Activated T-helper 1 cell treated with anti-CD3 and anti-CD28 coated beads, Interleukin-12 subunit alpha, Interleukin-12 subunit beta, Interleukin-2, Interleukin-4 antibody, amounts not matched to agents 30 ng/mL and 10 ng/mL and 1 ng/mL, durations not matched to agents 14 hours and 24 hours and 36 hours (primary cell): ENCODE measurements at regions not wholly inside any gene's neighbourhood (a gene's known extent, or its start where the extent isn't known, plus 50 kb on each side); places are given as distances from the start of the nearest gene placed in this dataset.

Experiments used
- DNase-seq: peaks from one replicate; pipeline ENCODE4 v3.0.0; 2021; ENCODE audit warnings: low spot score
- H3K27ac Mint-ChIP-seq: one replicate; pipeline ENCODE4 v1.8.0; 2021; ENCODE audit warnings: mild to moderate bottlenecking, mixed read lengths
- H3K27me3 Mint-ChIP-seq: one replicate; pipeline ENCODE4 v1.8.0; 2022; ENCODE audit warnings: mild to moderate bottlenecking, moderate library complexity, mixed read lengths; ENCODE audit not compliant: insufficient read depth
- H3K36me3 Mint-ChIP-seq: one replicate; pipeline ENCODE4 v1.8.0; 2021; ENCODE audit warnings: low read depth, mixed read lengths
- H3K4me1 Mint-ChIP-seq: one replicate; pipeline ENCODE4 v1.8.0; 2021; ENCODE audit warnings: low read depth, mixed read lengths
- H3K4me3 Mint-ChIP-seq: one replicate; pipeline ENCODE4 v1.8.0; 2021; ENCODE audit warnings: mild to moderate bottlenecking, moderate library complexity, mixed read lengths
- H3K9me3 Mint-ChIP-seq: one replicate; pipeline ENCODE4 v1.8.0; 2021; ENCODE audit warnings: mixed read lengths
- intact Hi-C: fragments of 100-400 bp; cut with micrococcal nuclease; formaldehyde crosslinking; loops from one replicate; pipeline ENCODE4 v1.15.1; 2024

- DNase-seq, result no peak
- H3K27ac Mint-ChIP-seq, result no peak overlapping the region
- H3K4me1 Mint-ChIP-seq, result no peaks in the 10 kb centered on the region
- H3K27me3 Mint-ChIP-seq, result no peaks in the 10 kb centered on the region
- intact Hi-C loops, result no loop called here
- H3K9me3 Mint-ChIP-seq, result peaks cover 7% of the 10 kb centered on the region
- H3K4me3 Mint-ChIP-seq, result no peak overlapping the region
- H3K36me3 Mint-ChIP-seq, result no peaks in the 10 kb centered on the region
Measured at GRCh38 chr5:18099261-18099660, 465.0 kb downstream of the TAF11L14 start.

GRCh38 chr5:18101532-18101931 is 467.3 kb downstream of the TAF11L14 start:
- no peak for DNase-seq
- H3K9me3 Mint-ChIP-seq, result peaks cover 4% of the 10 kb centered on the region
- no peak overlapping the region for H3K27ac Mint-ChIP-seq
- H3K36me3 Mint-ChIP-seq, result no peaks in the 10 kb centered on the region
- H3K4me1 Mint-ChIP-seq, result no peaks in the 10 kb centered on the region
- intact Hi-C loops, result no loop called here
- no peaks in the 10 kb centered on the region for H3K27me3 Mint-ChIP-seq
- H3K4me3 Mint-ChIP-seq, result no peak overlapping the region

- Mint-ChIP-seq H3K4me1 (no peaks in the 10 kb centered on the region), H3K9me3 (peaks cover 9% of the 10 kb centered on the region)
- no peak for DNase-seq
Measured at GRCh38 chr5:18102733-18103132, 468.5 kb downstream of the TAF11L14 start.

GRCh38 chr5:18105449-18105848 is 471.2 kb downstream of the TAF11L14 start:
- H3K9me3 Mint-ChIP-seq, result peaks cover 10% of the 10 kb centered on the region
- H3K4me3 Mint-ChIP-seq, result no peak overlapping the region
- DNase-seq, result no peak
- H3K4me1 Mint-ChIP-seq, result no peaks in the 10 kb centered on the region
- intact Hi-C loops, result no loop called here
- no peaks in the 10 kb centered on the region for H3K27me3 Mint-ChIP-seq
- H3K36me3 Mint-ChIP-seq, result no peaks in the 10 kb centered on the region
- no peak overlapping the region for H3K27ac Mint-ChIP-seq

More at GRCh38 chr5:18102733-18103132, 468.5 kb downstream of the TAF11L14 start:
- H3K27me3 Mint-ChIP-seq, result no peaks in the 10 kb centered on the region
- H3K27ac Mint-ChIP-seq, result no peak overlapping the region
- H3K4me3 Mint-ChIP-seq, result no peak overlapping the region
- intact Hi-C loops, result no loop called here
- H3K36me3 Mint-ChIP-seq, result no peaks in the 10 kb centered on the region

- Mint-ChIP-seq H3K4me3 (no peak overlapping the region), H3K4me1 (no peaks in the 10 kb centered on the region), H3K9me3 (peaks cover 19% of the 10 kb centered on the region), H3K27ac (no peak overlapping the region), H3K27me3 (no peaks in the 10 kb centered on the region), H3K36me3 (no peaks in the 10 kb centered on the region)
- intact Hi-C loops, result no loop called here
- no peak for DNase-seq
Measured at GRCh38 chr5:18111906-18112465, 477.7 kb downstream of the TAF11L14 start.

GRCh38 chr5:18113721-18114120 is 479.5 kb downstream of the TAF11L14 start:
- DNase-seq, result no peak
- H3K36me3 Mint-ChIP-seq, result no peaks in the 10 kb centered on the region
- no peak overlapping the region for H3K4me3 Mint-ChIP-seq
- H3K9me3 Mint-ChIP-seq, result peaks cover 22% of the 10 kb centered on the region
- intact Hi-C loops, result no loop called here
- H3K27me3 Mint-ChIP-seq, result no peaks in the 10 kb centered on the region
- no peaks in the 10 kb centered on the region for H3K4me1 Mint-ChIP-seq
- no peak overlapping the region for H3K27ac Mint-ChIP-seq

- Mint-ChIP-seq H3K27ac (no peak overlapping the region), H3K36me3 (no peaks in the 10 kb centered on the region), H3K9me3 (peaks cover 25% of the 10 kb centered on the region), H3K4me1 (no peaks in the 10 kb centered on the region), H3K4me3 (no peak overlapping the region), H3K27me3 (no peaks in the 10 kb centered on the region)
- no peak for DNase-seq
- intact Hi-C loops, result no loop called here
Measured at GRCh38 chr5:18114151-18114757, 480.0 kb downstream of the TAF11L14 start.

GRCh38 chr5:18117968-18118367 is 483.7 kb downstream of the TAF11L14 start:
- H3K9me3 Mint-ChIP-seq, result peaks cover 42% of the 10 kb centered on the region
- H3K36me3 Mint-ChIP-seq, result no peaks in the 10 kb centered on the region
- no peaks in the 10 kb centered on the region for H3K27me3 Mint-ChIP-seq
- no peak overlapping the region for H3K4me3 Mint-ChIP-seq
- H3K4me1 Mint-ChIP-seq, result no peaks in the 10 kb centered on the region
- H3K27ac Mint-ChIP-seq, result no peak overlapping the region
- no peak for DNase-seq
- intact Hi-C loops, result no loop called here

- peaks cover 49% of the 10 kb centered on the region for H3K9me3 Mint-ChIP-seq
- no peak overlapping the region for H3K4me3 Mint-ChIP-seq
- no peak for DNase-seq
- intact Hi-C loops, result no loop called here
- H3K27ac Mint-ChIP-seq, result no peak overlapping the region
- no peaks in the 10 kb centered on the region for H3K27me3 Mint-ChIP-seq
- no peaks in the 10 kb centered on the region for H3K36me3 Mint-ChIP-seq
- H3K4me1 Mint-ChIP-seq, result no peaks in the 10 kb centered on the region
Measured at GRCh38 chr5:18119156-18119785, 485.0 kb downstream of the TAF11L14 start.

GRCh38 chr5:18141222-18141621 is 507.0 kb downstream of the TAF11L14 start:
- H3K4me1 Mint-ChIP-seq, result no peaks in the 10 kb centered on the region
- H3K9me3 Mint-ChIP-seq, result peaks cover 8% of the 10 kb centered on the region
- H3K4me3 Mint-ChIP-seq, result no peak overlapping the region
- H3K27ac Mint-ChIP-seq, result no peak overlapping the region
- intact Hi-C loops, result no loop called here
- no peaks in the 10 kb centered on the region for H3K27me3 Mint-ChIP-seq
- H3K36me3 Mint-ChIP-seq, result no peaks in the 10 kb centered on the region
- no peak for DNase-seq

GRCh38 chr5:18142831-18143230 is 508.6 kb downstream of the TAF11L14 start:
- Mint-ChIP-seq H3K27me3 (no peaks in the 10 kb centered on the region), H3K9me3 (peaks cover 12% of the 10 kb centered on the region), H3K27ac (no peak overlapping the region), H3K36me3 (no peaks in the 10 kb centered on the region), H3K4me3 (no peak overlapping the region), H3K4me1 (no peaks in the 10 kb centered on the region)
- no peak for DNase-seq
- intact Hi-C loops, result no loop called here

- intact Hi-C loops, result no loop called here
- DNase-seq, result no peak
- H3K4me1 Mint-ChIP-seq, result no peaks in the 10 kb centered on the region
- no peaks in the 10 kb centered on the region for H3K27me3 Mint-ChIP-seq
- H3K9me3 Mint-ChIP-seq, result peaks cover 14% of the 10 kb centered on the region
- no peak overlapping the region for H3K4me3 Mint-ChIP-seq
- H3K27ac Mint-ChIP-seq, result no peak overlapping the region
- no peaks in the 10 kb centered on the region for H3K36me3 Mint-ChIP-seq
Measured at GRCh38 chr5:18152671-18153070, 518.4 kb downstream of the TAF11L14 start.

GRCh38 chr5:18158166-18158565 is 523.9 kb downstream of the TAF11L14 start:
- Mint-ChIP-seq H3K27me3 (no peaks in the 10 kb centered on the region), H3K9me3 (peaks cover 18% of the 10 kb centered on the region), H3K4me1 (no peaks in the 10 kb centered on the region), H3K4me3 (no peak overlapping the region), H3K27ac (no peak overlapping the region), H3K36me3 (no peaks in the 10 kb centered on the region)
- no peak for DNase-seq
- intact Hi-C loops, result no loop called here
